Mammary epithelial cell (primary cell): ENCODE measurements at regions not wholly inside any gene's neighbourhood (a gene's known extent, or its start where the extent isn't known, plus 50 kb on each side); places are given as distances from the start of the nearest gene placed in this dataset.

Source experiments
- EZH2 ChIP-seq: IDR thresholded peaks from 2 replicates; pipeline ENCODE4 v1.6.1; 2012; ENCODE audit warnings: low read length, inconsistent platforms, borderline replicate concordance
- TF ChIP-seq, protein P1 (sequence below), 2 donors: IDR thresholded peaks in 1 of 2; conservative IDR thresholded peaks in 1 of 2; 2 replicates each; pipeline ENCODE4 v1.5.1; 2011 to 2012; ENCODE audit warnings: inconsistent platforms in 2 of 2, low read length in 2 of 2, mild to moderate bottlenecking in 2 of 2, control low read depth in 1 of 2, low read depth in 1 of 2; ENCODE audit not compliant: insufficient read depth in 1 of 2; ENCODE audit errors: extremely low read depth in 1 of 2

DNA sequence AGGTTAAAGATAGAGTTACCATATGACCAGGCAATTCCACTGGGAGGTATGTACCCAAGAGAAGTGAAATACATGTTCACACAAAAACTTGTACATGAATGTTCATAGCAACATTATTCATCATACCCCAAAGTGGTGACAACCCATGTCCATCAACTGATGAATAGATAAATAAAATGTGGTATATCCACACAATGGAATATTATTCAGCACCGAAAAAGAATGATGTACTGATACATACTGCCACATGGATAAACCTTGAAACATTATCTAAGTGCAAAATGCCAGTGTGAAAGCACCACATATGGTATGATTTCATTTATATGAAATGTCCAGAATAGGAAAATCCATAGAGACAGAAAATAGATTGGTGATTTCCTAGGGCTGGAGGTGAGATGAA, 53.4 kb upstream of the PAXBP1 start:
- TF ChIP-seq, protein P1, sequence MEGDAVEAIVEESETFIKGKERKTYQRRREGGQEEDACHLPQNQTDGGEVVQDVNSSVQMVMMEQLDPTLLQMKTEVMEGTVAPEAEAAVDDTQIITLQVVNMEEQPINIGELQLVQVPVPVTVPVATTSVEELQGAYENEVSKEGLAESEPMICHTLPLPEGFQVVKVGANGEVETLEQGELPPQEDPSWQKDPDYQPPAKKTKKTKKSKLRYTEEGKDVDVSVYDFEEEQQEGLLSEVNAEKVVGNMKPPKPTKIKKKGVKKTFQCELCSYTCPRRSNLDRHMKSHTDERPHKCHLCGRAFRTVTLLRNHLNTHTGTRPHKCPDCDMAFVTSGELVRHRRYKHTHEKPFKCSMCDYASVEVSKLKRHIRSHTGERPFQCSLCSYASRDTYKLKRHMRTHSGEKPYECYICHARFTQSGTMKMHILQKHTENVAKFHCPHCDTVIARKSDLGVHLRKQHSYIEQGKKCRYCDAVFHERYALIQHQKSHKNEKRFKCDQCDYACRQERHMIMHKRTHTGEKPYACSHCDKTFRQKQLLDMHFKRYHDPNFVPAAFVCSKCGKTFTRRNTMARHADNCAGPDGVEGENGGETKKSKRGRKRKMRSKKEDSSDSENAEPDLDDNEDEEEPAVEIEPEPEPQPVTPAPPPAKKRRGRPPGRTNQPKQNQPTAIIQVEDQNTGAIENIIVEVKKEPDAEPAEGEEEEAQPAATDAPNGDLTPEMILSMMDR (conservative IDR thresholded peaks at IDR 0.05 in 1 of 2, IDR thresholded peaks at IDR 0.05 in 1 of 2; ENCODE audit: extremely low read depth in 1 of 2, insufficient read depth in 1 of 2, low read depth in 1 of 2, low read length in 2 of 2) = no peak
- no peak for TF ChIP-seq EZH2
